HEK293 (cell line): ENCODE measurements at regions not wholly inside any gene's neighbourhood (a gene's known extent, or its start where the extent isn't known, plus 50 kb on each side); places are given as distances from the start of the nearest gene placed in this dataset.

Source experiments
- CTCF ChIA-PET: fragments of 350-600 bp; formaldehyde crosslinking; extraction: SDS; loops from one replicate; lab custom pipeline; 2021; ENCODE audit warnings: antibody characterized with exemption; lab: Yijun Ruan, JAX
- POLR2A ChIA-PET: fragments of 300-600 bp; formaldehyde crosslinking; extraction: SDS; loops from one replicate; lab custom pipeline; 2020; ENCODE audit warnings: antibody characterized with exemption, inconsistent platforms; lab: Yijun Ruan, JAX
- H3K27ac ChIP-seq: fragments of 200-500 bp; sonication (Bioruptor generic); 2 replicates; pipeline ENCODE4 v1.5.1; 2014; ENCODE audit warnings: low read depth, low read length, control low read depth, inconsistent platforms; ENCODE audit errors: extremely low read depth
- H3K36me3 ChIP-seq, 2 experiments: fragments of 200-500 bp in 1 of 2; sonication (Bioruptor generic) in 1 of 2; 1 replicate in 1 of 2; 2 replicates in 1 of 2; pipeline ENCODE4 v1.5.1; 2014 to 2017; ENCODE audit warnings: inconsistent platforms in 2 of 2, low read length in 2 of 2; ENCODE audit not compliant: control insufficient read depth in 2 of 2, insufficient read depth in 1 of 2
- H3K4me1 ChIP-seq: fragments of 200-500 bp; sonication (Bioruptor generic); 2 replicates; pipeline ENCODE4 v1.5.1; 2014; ENCODE audit warnings: mild to moderate bottlenecking, low read length, inconsistent platforms; ENCODE audit not compliant: control insufficient read depth, insufficient read depth
- H3K4me3 ChIP-seq: 2 replicates; pipeline ENCODE4 v1.5.1; 2011; ENCODE audit warnings: low read depth, mild to moderate bottlenecking, control low read depth, low read length, moderate library complexity
- H3K9me3 ChIP-seq: fragments of 200-500 bp; sonication (Bioruptor generic); 2 replicates; pipeline ENCODE4 v1.5.1; 2014; ENCODE audit warnings: low read depth, low read length, inconsistent platforms; ENCODE audit not compliant: control insufficient read depth, insufficient read depth
- MZF1 ChIP-seq: fragments of 450-650 bp; formaldehyde crosslinking; IDR thresholded peaks from 2 replicates; pipeline ENCODE4 v1.5.1; 2017; ENCODE audit warnings: missing biosample characterization, missing genetic modification characterization, borderline replicate concordance
- PRDM1 ChIP-seq: fragments of 450-650 bp; formaldehyde crosslinking; IDR thresholded peaks from 2 replicates; pipeline ENCODE4; 2016; ENCODE audit warnings: missing biosample characterization, missing genetic modification characterization
- ZNF157 ChIP-seq: fragments of 450-650 bp; formaldehyde crosslinking; IDR thresholded peaks from 2 replicates; pipeline ENCODE4 v1.5.1; 2016; ENCODE audit warnings: missing biosample characterization, missing genetic modification characterization
- ZNF169 ChIP-seq: fragments of 450-650 bp; formaldehyde crosslinking; IDR thresholded peaks from 2 replicates; pipeline ENCODE4 v1.5.1; 2016; ENCODE audit warnings: missing biosample characterization, missing genetic modification characterization
- ZNF175 ChIP-seq: fragments of 450-650 bp; formaldehyde crosslinking; IDR thresholded peaks from 2 replicates; pipeline ENCODE4 v1.5.1; 2016; ENCODE audit warnings: missing biosample characterization, missing genetic modification characterization
- ZNF221 ChIP-seq: fragments of 450-650 bp; formaldehyde crosslinking; IDR thresholded peaks from 2 replicates; pipeline ENCODE4 v1.5.1; 2017; ENCODE audit warnings: missing biosample characterization, missing genetic modification characterization, borderline replicate concordance
- ZNF391 ChIP-seq: fragments of 450-650 bp; formaldehyde crosslinking; IDR thresholded peaks from 2 replicates; pipeline ENCODE4 v1.5.1; 2016; ENCODE audit warnings: low read depth, missing biosample characterization, missing genetic modification characterization, borderline replicate concordance
- ZNF654 ChIP-seq: fragments of 450-650 bp; formaldehyde crosslinking; IDR thresholded peaks from 2 replicates; pipeline ENCODE4 v1.5.1; 2016; ENCODE audit warnings: low read depth, missing biosample characterization, missing genetic modification characterization
- ZNF837 ChIP-seq: fragments of 450-650 bp; formaldehyde crosslinking; IDR thresholded peaks from 2 replicates; pipeline ENCODE4 v1.5.1; 2016; ENCODE audit warnings: missing biosample characterization, missing genetic modification characterization
- ZSCAN30 ChIP-seq: fragments of 450-650 bp; IDR thresholded peaks from 2 replicates; pipeline ENCODE4 v1.5.1; 2018; ENCODE audit warnings: missing biosample characterization, mild to moderate bottlenecking, missing genetic modification characterization, moderate library complexity
- TF ChIP-seq, protein P1 (sequence below): fragments of 450-650 bp; formaldehyde crosslinking; IDR thresholded peaks from 2 replicates; pipeline ENCODE4 v1.5.1; 2016; ENCODE audit warnings: missing biosample characterization, missing genetic modification characterization
- TF ChIP-seq, protein P2 (sequence below): fragments of 450-650 bp; formaldehyde crosslinking; IDR thresholded peaks from 2 replicates; pipeline ENCODE4 v1.5.1; 2016; ENCODE audit warnings: missing biosample characterization, missing genetic modification characterization

GRCh38 chr4:42280327-42281095 is 116.8 kb upstream of the SHISA3 start:
- CTCF ChIA-PET: interaction anchor here (0.6 to 3.8 kb wide), 13 partner anchors 10 to 800 kb away, joined by 3 to 35 read pairs (median 3); no protein-coding TSS in a partner anchor
- no peak overlapping the region for H3K27ac ChIP-seq
- no peak overlapping the region for H3K4me3 ChIP-seq
- no peaks in the 10 kb centered on the region for H3K36me3 ChIP-seq
- no peaks in the 10 kb centered on the region for H3K9me3 ChIP-seq
- no peak for TF ChIP-seq ZSCAN30 (tag by site-specific recombination)
- no peak for TF ChIP-seq ZNF175 (tag by site-specific recombination)
- TF ChIP-seq ZNF221: no peak
- TF ChIP-seq ZNF654 (tag by site-specific recombination): peak; percentile 24; the same call in 1 of the 2 replicates
- TF ChIP-seq, all 188 proteins: peak for 1
- POLR2A ChIA-PET: no interaction called here
- no peaks in the 10 kb centered on the region for H3K4me1 ChIP-seq

DNA sequence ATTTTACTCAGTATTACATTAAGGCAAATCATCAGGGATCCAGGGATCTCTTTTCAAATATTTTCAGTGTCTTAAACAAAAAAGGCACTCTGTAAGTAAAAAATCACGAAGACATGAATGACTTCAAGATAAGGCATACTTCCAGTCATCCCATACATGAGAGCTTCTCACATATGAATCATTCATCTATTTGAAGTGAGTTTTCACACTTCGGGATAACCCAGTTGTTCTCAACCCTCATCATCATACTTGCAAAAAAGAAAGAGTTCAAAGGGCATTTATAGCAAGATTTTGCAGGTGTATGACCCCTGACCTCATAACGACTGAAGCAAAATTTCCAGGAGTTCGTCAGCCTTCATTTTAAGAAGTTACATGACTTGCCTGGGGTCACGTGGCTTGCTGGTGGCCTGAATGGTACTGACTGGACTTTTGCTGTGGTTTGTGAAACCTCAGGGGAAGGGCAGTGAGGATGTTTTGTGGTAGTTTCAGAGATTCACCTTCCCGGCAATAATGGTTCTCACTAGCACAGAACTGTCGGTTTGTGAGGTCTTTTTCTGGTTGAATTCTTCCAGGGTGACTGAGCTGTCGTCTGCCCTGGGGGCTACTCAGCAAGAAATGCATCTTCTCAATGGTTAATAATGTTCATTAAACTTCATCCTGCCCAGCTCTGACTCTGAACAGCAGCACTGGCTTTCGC is 115.8 kb upstream of the SHISA3 start:
- ChIA-PET CTCF (interaction anchor here (0.6 to 3.8 kb wide), 11 partner anchors 8 to 593 kb away, joined by 3 to 35 read pairs (median 4); no protein-coding TSS in a partner anchor), POLR2A (no interaction called here)

DNA sequence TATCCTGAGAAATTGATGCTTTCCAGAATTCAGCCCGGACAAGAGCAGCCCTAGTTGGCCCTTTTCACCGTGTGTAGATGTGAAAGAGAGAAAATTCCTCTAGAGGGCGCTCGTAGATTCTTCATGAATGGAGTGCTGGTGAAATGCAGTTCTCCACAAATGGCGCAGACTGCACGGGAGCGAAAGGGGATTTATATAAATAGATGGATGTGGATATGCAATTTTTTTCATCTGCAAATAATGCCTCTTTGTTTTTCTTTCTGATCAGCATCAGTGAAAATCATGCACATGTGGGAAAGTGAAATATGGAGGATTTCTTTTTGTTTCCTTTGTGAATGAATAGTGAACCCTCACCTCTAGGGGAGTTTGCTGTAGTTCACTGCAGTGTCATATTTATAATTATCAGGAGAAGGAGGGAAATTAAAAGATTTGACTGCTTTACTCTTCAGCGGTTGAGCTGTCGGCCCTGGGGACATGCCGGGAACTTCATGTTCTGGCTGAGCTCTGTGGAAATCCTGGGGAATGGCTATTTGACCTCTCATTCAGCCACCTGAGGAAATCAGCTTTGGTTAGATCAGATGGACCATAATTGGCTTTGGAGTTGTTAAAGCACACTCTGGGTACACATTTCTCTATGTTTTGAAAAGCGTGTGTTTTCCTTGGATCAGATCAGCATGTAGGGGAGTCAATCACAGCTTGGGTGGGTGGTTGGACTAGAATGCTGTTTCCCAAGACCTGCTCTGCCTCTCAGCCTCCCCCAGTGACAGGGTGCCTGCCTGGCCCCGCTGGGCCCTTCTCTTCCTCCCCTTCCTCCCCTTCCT is 115.0 kb upstream of the SHISA3 start:
- POLR2A ChIA-PET: no interaction called here
- no peak overlapping the region for H3K4me3 ChIP-seq
- H3K4me1 ChIP-seq: no peaks in the 10 kb centered on the region
- H3K27ac ChIP-seq: no peak overlapping the region
- no peaks in the 10 kb centered on the region for H3K9me3 ChIP-seq
- CTCF ChIA-PET: interaction anchor here (0.5 to 3.8 kb wide), 20 partner anchors 9 to 683 kb away, joined by 3 to 35 read pairs (median 4); no protein-coding TSS in a partner anchor
- TF ChIP-seq, protein P1, sequence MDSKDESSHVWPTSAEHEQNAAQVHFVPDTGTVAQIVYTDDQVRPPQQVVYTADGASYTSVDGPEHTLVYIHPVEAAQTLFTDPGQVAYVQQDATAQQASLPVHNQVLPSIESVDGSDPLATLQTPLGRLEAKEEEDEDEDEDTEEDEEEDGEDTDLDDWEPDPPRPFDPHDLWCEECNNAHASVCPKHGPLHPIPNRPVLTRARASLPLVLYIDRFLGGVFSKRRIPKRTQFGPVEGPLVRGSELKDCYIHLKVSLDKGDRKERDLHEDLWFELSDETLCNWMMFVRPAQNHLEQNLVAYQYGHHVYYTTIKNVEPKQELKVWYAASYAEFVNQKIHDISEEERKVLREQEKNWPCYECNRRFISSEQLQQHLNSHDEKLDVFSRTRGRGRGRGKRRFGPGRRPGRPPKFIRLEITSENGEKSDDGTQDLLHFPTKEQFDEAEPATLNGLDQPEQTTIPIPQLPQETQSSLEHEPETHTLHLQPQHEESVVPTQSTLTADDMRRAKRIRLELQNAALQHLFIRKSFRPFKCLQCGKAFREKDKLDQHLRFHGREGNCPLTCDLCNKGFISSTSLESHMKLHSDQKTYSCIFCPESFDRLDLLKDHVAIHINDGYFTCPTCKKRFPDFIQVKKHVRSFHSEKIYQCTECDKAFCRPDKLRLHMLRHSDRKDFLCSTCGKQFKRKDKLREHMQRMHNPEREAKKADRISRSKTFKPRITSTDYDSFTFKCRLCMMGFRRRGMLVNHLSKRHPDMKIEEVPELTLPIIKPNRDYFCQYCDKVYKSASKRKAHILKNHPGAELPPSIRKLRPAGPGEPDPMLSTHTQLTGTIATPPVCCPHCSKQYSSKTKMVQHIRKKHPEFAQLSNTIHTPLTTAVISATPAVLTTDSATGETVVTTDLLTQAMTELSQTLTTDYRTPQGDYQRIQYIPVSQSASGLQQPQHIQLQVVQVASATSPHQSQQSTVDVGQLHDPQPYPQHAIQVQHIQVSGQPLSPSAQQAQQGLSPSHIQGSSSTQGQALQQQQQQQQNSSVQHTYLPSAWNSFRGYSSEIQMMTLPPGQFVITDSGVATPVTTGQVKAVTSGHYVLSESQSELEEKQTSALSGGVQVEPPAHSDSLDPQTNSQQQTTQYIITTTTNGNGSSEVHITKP (tag by site-specific recombination): peak; percentile 87
- TF ChIP-seq ZNF391 (no peak), ZNF169 (tag by site-specific recombination) (no peak), ZNF654 (tag by site-specific recombination) (peak; percentile 79), PRDM1 (tag by site-specific recombination) (peak; percentile 66), MZF1 (tag by site-specific recombination) (peak; percentile 92; the same call in 1 of the 2 replicates), ZNF157 (tag by site-specific recombination) (no peak)
- TF ChIP-seq, protein P2, sequence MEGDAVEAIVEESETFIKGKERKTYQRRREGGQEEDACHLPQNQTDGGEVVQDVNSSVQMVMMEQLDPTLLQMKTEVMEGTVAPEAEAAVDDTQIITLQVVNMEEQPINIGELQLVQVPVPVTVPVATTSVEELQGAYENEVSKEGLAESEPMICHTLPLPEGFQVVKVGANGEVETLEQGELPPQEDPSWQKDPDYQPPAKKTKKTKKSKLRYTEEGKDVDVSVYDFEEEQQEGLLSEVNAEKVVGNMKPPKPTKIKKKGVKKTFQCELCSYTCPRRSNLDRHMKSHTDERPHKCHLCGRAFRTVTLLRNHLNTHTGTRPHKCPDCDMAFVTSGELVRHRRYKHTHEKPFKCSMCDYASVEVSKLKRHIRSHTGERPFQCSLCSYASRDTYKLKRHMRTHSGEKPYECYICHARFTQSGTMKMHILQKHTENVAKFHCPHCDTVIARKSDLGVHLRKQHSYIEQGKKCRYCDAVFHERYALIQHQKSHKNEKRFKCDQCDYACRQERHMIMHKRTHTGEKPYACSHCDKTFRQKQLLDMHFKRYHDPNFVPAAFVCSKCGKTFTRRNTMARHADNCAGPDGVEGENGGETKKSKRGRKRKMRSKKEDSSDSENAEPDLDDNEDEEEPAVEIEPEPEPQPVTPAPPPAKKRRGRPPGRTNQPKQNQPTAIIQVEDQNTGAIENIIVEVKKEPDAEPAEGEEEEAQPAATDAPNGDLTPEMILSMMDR (tag by site-specific recombination): peak; percentile 32; the same call in 1 of the 2 replicates
- TF ChIP-seq, all 188 proteins: peak for 5
- H3K36me3 ChIP-seq: no peaks in the 10 kb centered on the region

More for the DNA sequence above, 115.8 kb upstream of the SHISA3 start:
- Histone ChIP-seq H3K4me1 (no peaks in the 10 kb centered on the region), H3K9me3 (no peaks in the 10 kb centered on the region), H3K27ac (no peak overlapping the region), H3K4me3 (no peak overlapping the region), H3K36me3 (no peaks in the 10 kb centered on the region)
- TF ChIP-seq ZNF837 (tag by site-specific recombination): no peak
